GM12878 (cell line): ENCODE measurements at regions not wholly inside any gene's neighbourhood (a gene's known extent, or its start where the extent isn't known, plus 50 kb on each side); places are given as distances from the start of the nearest gene placed in this dataset.

Experiments
- ATAC-seq: fragments of 200-7000 bp; cut with Tn5 transposase; 3 replicates; pipeline ENCODE4 v1.9.1; 2020; ENCODE audit warnings: mild to moderate bottlenecking, moderate library complexity
- BruUV-seq: library from RNA; stranded (reverse); fragments of 400-500 nt; replicated peaks from 2 replicates; lab custom pipeline; 2021; lab: Mats Ljungman, UMichigan
- CTCF ChIA-PET: fragments of 300-600 bp; sonication (Branson Sonifier 250); formaldehyde crosslinking; extraction: SDS; loops from one replicate; lab custom pipeline; 2021; ENCODE audit warnings: inconsistent platforms; lab: Yijun Ruan, JAX
- POLR2A ChIA-PET: fragments of 350-600 bp; formaldehyde crosslinking; extraction: SDS; loops from one replicate; lab custom pipeline; 2021; ENCODE audit warnings: inconsistent platforms; lab: Charles Lee
- RAD21 ChIA-PET: fragments of 300-600 bp; sonication (Branson Sonifier 250); formaldehyde crosslinking; loops from one replicate; lab custom pipeline; 2023; ENCODE audit warnings: antibody characterized with exemption; ENCODE audit not compliant: unreplicated experiment; lab: Charles Lee
- SMC1A ChIA-PET: fragments of 300-600 bp; sonication (Branson Sonifier 250); formaldehyde crosslinking; loops from one replicate; lab custom pipeline; 2023; ENCODE audit not compliant: unreplicated experiment, uncharacterized antibody; lab: Charles Lee
- DNase-seq: peaks from one replicate; pipeline ENCODE4 v3.0.0-alpha.2; 2011; ENCODE audit warnings: low read depth, low spot score
- FAIRE-seq: peaks from 3 replicates; lab custom pipeline; 2011; peaks lifted over from hg19 to GRCh38; lab: Jason Lieb, UNC
- H2AFZ ChIP-seq: 2 replicates; pipeline ENCODE4 v1.6.0; 2011; ENCODE audit warnings: low read depth, low read length, control low read depth; ENCODE audit not compliant: control insufficient read depth
- H3K27ac ChIP-seq: 2 replicates; pipeline ENCODE4 v1.5.1; 2011; ENCODE audit warnings: control low read depth; ENCODE audit not compliant: control insufficient read depth, insufficient read depth
- H3K27me3 ChIP-seq, 2 experiments: replicated peaks in 1 of 2; 2 replicates each; pipeline versions ENCODE4 v1.6.0 to v1.6.1; 2011; ENCODE audit warnings: low read length in 1 of 2; ENCODE audit not compliant: control insufficient read depth in 2 of 2, insufficient read depth in 2 of 2
- H3K36me3 ChIP-seq, 2 experiments: 2 replicates each; pipeline ENCODE4 v1.5.1; 2011; ENCODE audit warnings: low read length in 1 of 2; ENCODE audit not compliant: control insufficient read depth in 2 of 2, insufficient read depth in 2 of 2
- H3K4me1 ChIP-seq: 2 replicates; pipeline ENCODE4 v1.6.1; 2011; ENCODE audit warnings: mild to moderate bottlenecking, low read length, moderate library complexity, mixed read lengths; ENCODE audit not compliant: control insufficient read depth, insufficient read depth
- H3K4me2 ChIP-seq: 2 replicates; pipeline ENCODE4 v1.6.0; 2011; ENCODE audit warnings: control low read depth; ENCODE audit not compliant: control insufficient read depth, insufficient read depth
- H3K4me3 ChIP-seq: fragments of 200-600 bp; sonication (generic); 2 replicates; pipeline ENCODE4 v1.5.1; 2016
- H3K79me2 ChIP-seq: 2 replicates; pipeline ENCODE4 v1.6.0; 2011; ENCODE audit warnings: low read length; ENCODE audit not compliant: control insufficient read depth, insufficient read depth
- H3K9ac ChIP-seq: 2 replicates; pipeline ENCODE4 v1.8.0; 2011; ENCODE audit warnings: low read length, control low read depth, mixed read lengths; ENCODE audit not compliant: control insufficient read depth, insufficient read depth
- H3K9me3 ChIP-seq: replicated peaks from 3 replicates; pipeline ENCODE4 v1.5.1; 2011; ENCODE audit warnings: mild to moderate bottlenecking, low read length; ENCODE audit not compliant: control insufficient read depth, insufficient read depth
- H4K20me1 ChIP-seq: 2 replicates; pipeline ENCODE4 v1.6.0; 2011; ENCODE audit not compliant: control insufficient read depth, insufficient read depth
- EP300 ChIP-seq, 2 experiments: fragments of 150-350 bp in 1 of 2; IDR thresholded peaks; 2 replicates each; pipeline ENCODE4 v1.6.1; 2011 to 2012; ENCODE audit warnings: low read depth in 2 of 2, low read length in 2 of 2, borderline replicate concordance in 1 of 2, improper control_type of control experiment in 1 of 2, inconsistent platforms in 1 of 2; ENCODE audit not compliant: control insufficient read depth in 1 of 2
- ETV6 ChIP-seq, 2 experiments: fragments of 450-650 bp in 1 of 2; IDR thresholded peaks in 1 of 2; conservative IDR thresholded peaks in 1 of 2; 2 replicates each; pipeline ENCODE4 v1.6.1; 2014; ENCODE audit warnings: antibody characterized with exemption in 1 of 2, borderline replicate concordance in 1 of 2, low read depth in 1 of 2, mild to moderate bottlenecking in 1 of 2, moderate library complexity in 1 of 2
- EZH2 ChIP-seq: IDR thresholded peaks from 2 replicates; pipeline ENCODE4 v1.6.1; 2012; ENCODE audit warnings: low read depth, mild to moderate bottlenecking, control low read depth, inconsistent platforms, low read length, borderline replicate concordance; ENCODE audit not compliant: control insufficient read depth
- FOXM1 ChIP-seq: IDR thresholded peaks from 2 replicates; pipeline ENCODE4 v1.6.1; 2012; ENCODE audit warnings: low read depth, mild to moderate bottlenecking, inconsistent platforms, low read length, moderate library complexity
- IKZF2 ChIP-seq, 2 experiments: fragments of 450-650 bp; IDR thresholded peaks; 2 replicates each; pipeline ENCODE4 v1.6.1; 2017; ENCODE audit warnings: mild to moderate bottlenecking in 2 of 2, moderate library complexity in 2 of 2
- NBN ChIP-seq: fragments of 450-650 bp; IDR thresholded peaks from 2 replicates; pipeline ENCODE4 v1.6.1; 2016
- NFYA ChIP-seq: IDR thresholded peaks from 2 replicates; pipeline ENCODE4 v1.6.1; 2011; ENCODE audit warnings: low read depth, mild to moderate bottlenecking, low read length, improper control_type of control experiment, borderline replicate concordance
- NR2F1 ChIP-seq: fragments of 450-650 bp; conservative IDR thresholded peaks from 2 replicates; pipeline ENCODE4 v1.6.1; 2017; ENCODE audit warnings: mild to moderate bottlenecking
- PAX5 ChIP-seq: IDR thresholded peaks from 2 replicates; pipeline ENCODE4 v1.6.1; 2011; ENCODE audit warnings: low read depth, low read length, borderline replicate concordance
- PBX3 ChIP-seq: IDR thresholded peaks from 2 replicates; pipeline ENCODE4 v1.6.1; 2011; ENCODE audit warnings: mild to moderate bottlenecking, low read depth, low read length, moderate library complexity; ENCODE audit not compliant: insufficient replicate concordance
- RAD51 ChIP-seq: fragments of 450-650 bp; IDR thresholded peaks from 2 replicates; pipeline ENCODE4 v1.6.1; 2016; ENCODE audit warnings: moderate library complexity, mild to moderate bottlenecking, inconsistent platforms
- SREBF1 ChIP-seq: IDR thresholded peaks from 2 replicates; pipeline ENCODE4 v1.6.1; 2012; ENCODE audit warnings: mild to moderate bottlenecking, low read length
- STAT3 ChIP-seq: IDR thresholded peaks from 2 replicates; pipeline ENCODE4 v1.6.1; 2011; ENCODE audit warnings: low read depth, low read length, improper control_type of control experiment
- TAF1 ChIP-seq: IDR thresholded peaks from 2 replicates; pipeline ENCODE4 v1.6.1; 2011; ENCODE audit warnings: mild to moderate bottlenecking, low read depth, low read length, borderline replicate concordance
- YY1 ChIP-seq: IDR thresholded peaks from 2 replicates; pipeline ENCODE4 v1.6.1; 2011; ENCODE audit warnings: low read depth, mild to moderate bottlenecking, low read length
- ZNF384 ChIP-seq: IDR thresholded peaks from 2 replicates; pipeline ENCODE4 v1.6.1; 2012; ENCODE audit warnings: low read depth, mild to moderate bottlenecking, low read length, improper control_type of control experiment, borderline replicate concordance
- WGBS: methylation state at CpG from one replicate; pipeline ENCODE4 v1.1.6; 2016; ENCODE audit warnings: low lambda C conversion rate; ENCODE audit not compliant: insufficient replicate concordance, insufficient coverage; ENCODE audit errors: missing lambda C conversion rate; 5-methylcytosine and 5-hydroxymethylcytosine counted together
- in situ Hi-C: fragments of 300-500 bp; cut with MboI; formaldehyde crosslinking; loops from 9 replicates; pipeline ENCODE4 v1.14.3; 2018; ENCODE audit warnings: mixed read lengths
- intact Hi-C: fragments of 100-400 bp; cut with micrococcal nuclease; formaldehyde crosslinking; loops from one replicate; pipeline ENCODE4 v1.14.2; 2022; ENCODE audit not compliant: unreplicated experiment

- H4K20me1 ChIP-seq: no peaks in the 10 kb centered on the region
- ATAC-seq: no peak
- ChIA-PET POLR2A (no interaction called here), RAD21 (no interaction called here), CTCF (interaction anchor here (0.7 to 1.4 kb wide), 2 partner anchors 9 to 11 kb away, joined by 3 to 5 read pairs; no protein-coding TSS in a partner anchor), SMC1A (no interaction called here)
- H3K27me3 ChIP-seq: 0 out of 4 replicates have a peak, but pooled peaks cover 0 to 1% of the 10 kb centered on the region in 2 experiments
- in situ Hi-C loops (no loop called here), intact Hi-C loops (no loop called here)
- no peaks in the 10 kb centered on the region for H3K79me2 ChIP-seq
- FAIRE-seq: no peak
- no peak overlapping the region for H3K9ac ChIP-seq
- no peak for TF ChIP-seq YY1
- no peak for TF ChIP-seq ZNF384
- no peaks in the 10 kb centered on the region for H3K36me3 ChIP-seq
- H3K4me3 ChIP-seq: no peak overlapping the region
- H2AFZ ChIP-seq: no peak overlapping the region
- no peak for DNase-seq
- no TSS peak for BruUV-seq
- no peak overlapping the region for H3K27ac ChIP-seq
- WGBS: 86% methylated on average over 2 of the region's 2 CpGs
- H3K9me3 ChIP-seq: no peaks in the 10 kb centered on the region
- no peaks in the 10 kb centered on the region for H3K4me1 ChIP-seq
- no peak overlapping the region for H3K4me2 ChIP-seq
These were observed 97.3 kb upstream of the RASSF8 start for GRCh38 chr12:25861226-25861625.

GRCh38 chr12:25864306-25865276 lies 93.9 kb upstream of the RASSF8 start:
- Histone ChIP-seq H2AFZ (no peak overlapping the region), H3K9ac (no peak overlapping the region), H3K4me3 (no peak overlapping the region), H4K20me1 (no peaks in the 10 kb centered on the region), H3K27ac (no peak overlapping the region), H3K4me1 (no peaks in the 10 kb centered on the region), H3K4me2 (no peak overlapping the region), H3K79me2 (no peaks in the 10 kb centered on the region), H3K9me3 (no peaks in the 10 kb centered on the region), H3K36me3 (no peaks in the 10 kb centered on the region), H3K27me3 (0 out of 4 replicates have a peak, but pooled peaks cover 0 to 1% of the 10 kb centered on the region in 2 experiments)
- ChIA-PET POLR2A (no interaction called here), RAD21 (no interaction called here), SMC1A (interaction anchor here (0.8 to 1.1 kb wide), 2 partner anchors 9 to 969 kb away, joined by 3 to 4 read pairs; no protein-coding TSS in a partner anchor), CTCF (interaction anchor here (0.6 to 1.4 kb wide), 2 partner anchors 19 to 109 kb away, joined by 3 read pairs; no protein-coding TSS in a partner anchor)
- intact Hi-C loops: no loop called here
- BruUV-seq: no TSS peak
- no peak for DNase-seq
- ATAC-seq: no peak
- no peak for FAIRE-seq
- in situ Hi-C loops: no loop called here
- 13% methylated on average over 3 of the region's 3 CpGs for WGBS
- TF ChIP-seq IKZF2 (IDR thresholded peaks at IDR 0.05) (no peak), EP300 (IDR thresholded peaks at IDR 0.05; ENCODE audit: borderline replicate concordance in 1 of 2, control insufficient read depth in 1 of 2, low read depth in 2 of 2, low read length in 2 of 2) (no peak), FOXM1 (no peak), STAT3 (no peak), YY1 (no peak), SREBF1 (no peak), EZH2 (no peak), PBX3 (no peak), TAF1 (no peak), PAX5 (no peak), RAD51 (no peak), NR2F1 (no peak), NBN (no peak), NFYA (no peak), ETV6 (conservative IDR thresholded peaks at IDR 0.05 in 1 of 2, IDR thresholded peaks at IDR 0.05 in 1 of 2; ENCODE audit: borderline replicate concordance in 1 of 2, low read depth in 1 of 2) (no peak)
